HEK293 (cell line): ENCODE measurements at regions not wholly inside any gene's neighbourhood (a gene's known extent, or its start where the extent isn't known, plus 50 kb on each side); places are given as distances from the start of the nearest gene placed in this dataset.

Experiments
- CTCF ChIA-PET: fragments of 350-600 bp; formaldehyde crosslinking; extraction: SDS; loops from one replicate; lab custom pipeline; 2021; ENCODE audit warnings: antibody characterized with exemption; lab: Yijun Ruan, JAX
- POLR2A ChIA-PET: fragments of 300-600 bp; formaldehyde crosslinking; extraction: SDS; loops from one replicate; lab custom pipeline; 2020; ENCODE audit warnings: antibody characterized with exemption, inconsistent platforms; lab: Yijun Ruan, JAX
- H3K27ac ChIP-seq: fragments of 200-500 bp; sonication (Bioruptor generic); 2 replicates; pipeline ENCODE4 v1.5.1; 2014; ENCODE audit warnings: low read depth, low read length, control low read depth, inconsistent platforms; ENCODE audit errors: extremely low read depth
- H3K36me3 ChIP-seq, 2 experiments: fragments of 200-500 bp in 1 of 2; sonication (Bioruptor generic) in 1 of 2; 1 replicate in 1 of 2; 2 replicates in 1 of 2; pipeline ENCODE4 v1.5.1; 2014 to 2017; ENCODE audit warnings: inconsistent platforms in 2 of 2, low read length in 2 of 2; ENCODE audit not compliant: control insufficient read depth in 2 of 2, insufficient read depth in 1 of 2
- H3K4me1 ChIP-seq: fragments of 200-500 bp; sonication (Bioruptor generic); 2 replicates; pipeline ENCODE4 v1.5.1; 2014; ENCODE audit warnings: mild to moderate bottlenecking, low read length, inconsistent platforms; ENCODE audit not compliant: control insufficient read depth, insufficient read depth
- H3K4me3 ChIP-seq: 2 replicates; pipeline ENCODE4 v1.5.1; 2011; ENCODE audit warnings: low read depth, mild to moderate bottlenecking, control low read depth, low read length, moderate library complexity
- H3K9me3 ChIP-seq: fragments of 200-500 bp; sonication (Bioruptor generic); 2 replicates; pipeline ENCODE4 v1.5.1; 2014; ENCODE audit warnings: low read depth, low read length, inconsistent platforms; ENCODE audit not compliant: control insufficient read depth, insufficient read depth
- KLF8 ChIP-seq: fragments of 450-650 bp; formaldehyde crosslinking; IDR thresholded peaks from 2 replicates; pipeline ENCODE4 v1.5.1; 2016; ENCODE audit warnings: missing biosample characterization, missing genetic modification characterization
- REPIN1 ChIP-seq: fragments of 450-650 bp; formaldehyde crosslinking; IDR thresholded peaks from 2 replicates; pipeline ENCODE4 v1.5.1; 2017; ENCODE audit warnings: missing biosample characterization, missing genetic modification characterization, low read depth
- SCRT1 ChIP-seq: fragments of 450-650 bp; formaldehyde crosslinking; IDR thresholded peaks from 2 replicates; pipeline ENCODE4 v1.5.1; 2016; ENCODE audit warnings: missing biosample characterization, missing genetic modification characterization, borderline replicate concordance
- SP2 ChIP-seq: fragments of 450-650 bp; formaldehyde crosslinking; IDR thresholded peaks from 2 replicates; pipeline ENCODE4 v1.5.1; 2016; ENCODE audit warnings: missing biosample characterization, missing genetic modification characterization
- TRIM28 ChIP-seq: IDR thresholded peaks from 2 replicates; pipeline ENCODE4 v1.6.1; 2011; ENCODE audit warnings: low read length, control low read depth, borderline replicate concordance
- YY1 ChIP-seq: fragments of 450-650 bp; formaldehyde crosslinking; IDR thresholded peaks from 2 replicates; pipeline ENCODE4 v1.5.1; 2018; ENCODE audit warnings: missing biosample characterization, missing genetic modification characterization
- ZBTB7A ChIP-seq: fragments of 450-650 bp; formaldehyde crosslinking; IDR thresholded peaks from 2 replicates; pipeline ENCODE4 v1.5.1; 2016; ENCODE audit warnings: low read depth, missing biosample characterization, missing genetic modification characterization
- ZNF133 ChIP-seq: fragments of 450-650 bp; formaldehyde crosslinking; IDR thresholded peaks from 2 replicates; pipeline ENCODE4 v1.5.1; 2016; ENCODE audit warnings: missing biosample characterization, missing genetic modification characterization
- ZNF184 ChIP-seq: fragments of 450-650 bp; IDR thresholded peaks from 2 replicates; pipeline ENCODE4 v1.5.1; 2018; ENCODE audit warnings: missing biosample characterization, mild to moderate bottlenecking, missing genetic modification characterization
- ZNF324 ChIP-seq: fragments of 450-650 bp; formaldehyde crosslinking; IDR thresholded peaks from 2 replicates; pipeline ENCODE4 v1.5.1; 2016; ENCODE audit warnings: missing biosample characterization, missing genetic modification characterization
- ZNF473 ChIP-seq: fragments of 450-650 bp; formaldehyde crosslinking; IDR thresholded peaks from 2 replicates; pipeline ENCODE4 v1.5.1; 2017; ENCODE audit warnings: missing biosample characterization, missing genetic modification characterization
- ZNF544 ChIP-seq: fragments of 450-650 bp; formaldehyde crosslinking; IDR thresholded peaks from 2 replicates; pipeline ENCODE4 v1.5.0; 2017; ENCODE audit warnings: missing biosample characterization, missing genetic modification characterization
- ZNF600 ChIP-seq: fragments of 450-650 bp; formaldehyde crosslinking; IDR thresholded peaks from 2 replicates; pipeline ENCODE4 v1.5.1; 2016; ENCODE audit warnings: missing biosample characterization, missing genetic modification characterization
- ZNF626 ChIP-seq: fragments of 450-650 bp; sonication (Bioruptor Pico); formaldehyde crosslinking; IDR thresholded peaks from 2 replicates; pipeline ENCODE4 v1.5.1; 2018; ENCODE audit warnings: missing biosample characterization, missing genetic modification characterization, inconsistent platforms
- ZSCAN30 ChIP-seq: fragments of 450-650 bp; IDR thresholded peaks from 2 replicates; pipeline ENCODE4 v1.5.1; 2018; ENCODE audit warnings: missing biosample characterization, mild to moderate bottlenecking, missing genetic modification characterization, moderate library complexity
- TF ChIP-seq, protein P1 (sequence below): fragments of 450-650 bp; formaldehyde crosslinking; IDR thresholded peaks from 2 replicates; pipeline ENCODE4 v1.5.1; 2016; ENCODE audit warnings: missing biosample characterization, missing genetic modification characterization
- TF ChIP-seq, protein P2 (sequence below): fragments of 450-650 bp; formaldehyde crosslinking; IDR thresholded peaks from 2 replicates; pipeline ENCODE4 v1.5.1; 2016; ENCODE audit warnings: missing biosample characterization, missing genetic modification characterization
- TF ChIP-seq, protein P3 (sequence below): fragments of 450-650 bp; formaldehyde crosslinking; IDR thresholded peaks from 2 replicates; pipeline ENCODE4 v1.5.1; 2016; ENCODE audit warnings: missing biosample characterization, missing genetic modification characterization
- TF ChIP-seq, protein P4 (sequence below): fragments of 450-650 bp; formaldehyde crosslinking; IDR thresholded peaks from 2 replicates; pipeline ENCODE4 v1.5.1; 2016; ENCODE audit warnings: missing biosample characterization, missing genetic modification characterization, borderline replicate concordance
- TF ChIP-seq, protein P5 (sequence below): fragments of 450-650 bp; formaldehyde crosslinking; IDR thresholded peaks from 2 replicates; pipeline ENCODE4 v1.5.1; 2016; ENCODE audit warnings: missing biosample characterization, missing genetic modification characterization
- TF ChIP-seq, protein P6 (sequence below): fragments of 450-650 bp; formaldehyde crosslinking; IDR thresholded peaks from 2 replicates; pipeline ENCODE4; 2016; ENCODE audit warnings: missing biosample characterization, missing genetic modification characterization

DNA sequence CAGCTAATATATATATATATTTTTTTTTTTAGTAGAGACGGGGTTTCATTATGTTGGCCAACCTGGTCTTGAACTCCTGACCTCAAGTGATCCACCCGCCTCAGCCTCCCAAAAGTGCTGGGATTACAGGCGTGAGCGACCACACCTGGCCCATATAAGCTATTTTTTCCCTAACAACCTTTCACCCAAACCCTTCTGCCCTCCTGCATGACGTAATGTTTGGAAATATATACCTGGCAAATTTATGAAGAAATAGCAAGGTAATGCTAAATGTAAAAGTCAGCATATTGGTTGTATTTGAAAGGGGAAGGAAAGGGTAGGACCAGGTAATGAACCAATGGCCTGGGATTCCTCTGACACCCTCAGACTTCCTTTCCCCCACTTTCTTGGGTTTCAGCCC lies 325.5 kb upstream of the ARID1B start:
- Histone ChIP-seq H3K9me3 (no peaks in the 10 kb centered on the region), H3K36me3 (no peaks in the 10 kb centered on the region), H3K4me1 (no peaks in the 10 kb centered on the region), H3K4me3 (no peak overlapping the region), H3K27ac (no peak overlapping the region)
- ChIA-PET POLR2A (no interaction called here), CTCF (interaction anchor here (0.6 kb wide), 1 partner anchor 40 kb away, joined by 3 read pairs; no protein-coding TSS in a partner anchor)
- TF ChIP-seq ZNF600 (tag by site-specific recombination) (no peak), YY1 (tag by site-specific recombination) (no peak), ZNF324 (no peak), KLF8 (tag by site-specific recombination) (no peak), ZNF133 (no peak), ZNF544 (tag by site-specific recombination) (no peak), ZBTB7A (tag by site-specific recombination) (no peak), ZNF473 (no peak), TRIM28 (no peak), SP2 (no peak), ZNF626 (no peak)
- TF ChIP-seq, protein P1, sequence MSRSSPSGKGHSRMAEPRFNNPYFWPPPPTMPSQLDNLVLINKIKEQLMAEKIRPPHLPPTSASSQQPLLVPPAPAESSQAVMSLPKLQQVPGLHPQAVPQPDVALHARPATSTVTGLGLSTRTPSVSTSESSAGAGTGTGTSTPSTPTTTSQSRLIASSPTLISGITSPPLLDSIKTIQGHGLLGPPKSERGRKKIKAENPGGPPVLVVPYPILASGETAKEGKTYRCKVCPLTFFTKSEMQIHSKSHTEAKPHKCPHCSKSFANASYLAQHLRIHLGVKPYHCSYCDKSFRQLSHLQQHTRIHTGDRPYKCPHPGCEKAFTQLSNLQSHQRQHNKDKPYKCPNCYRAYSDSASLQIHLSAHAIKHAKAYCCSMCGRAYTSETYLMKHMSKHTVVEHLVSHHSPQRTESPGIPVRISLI, result no peak
- TF ChIP-seq, protein P2, sequence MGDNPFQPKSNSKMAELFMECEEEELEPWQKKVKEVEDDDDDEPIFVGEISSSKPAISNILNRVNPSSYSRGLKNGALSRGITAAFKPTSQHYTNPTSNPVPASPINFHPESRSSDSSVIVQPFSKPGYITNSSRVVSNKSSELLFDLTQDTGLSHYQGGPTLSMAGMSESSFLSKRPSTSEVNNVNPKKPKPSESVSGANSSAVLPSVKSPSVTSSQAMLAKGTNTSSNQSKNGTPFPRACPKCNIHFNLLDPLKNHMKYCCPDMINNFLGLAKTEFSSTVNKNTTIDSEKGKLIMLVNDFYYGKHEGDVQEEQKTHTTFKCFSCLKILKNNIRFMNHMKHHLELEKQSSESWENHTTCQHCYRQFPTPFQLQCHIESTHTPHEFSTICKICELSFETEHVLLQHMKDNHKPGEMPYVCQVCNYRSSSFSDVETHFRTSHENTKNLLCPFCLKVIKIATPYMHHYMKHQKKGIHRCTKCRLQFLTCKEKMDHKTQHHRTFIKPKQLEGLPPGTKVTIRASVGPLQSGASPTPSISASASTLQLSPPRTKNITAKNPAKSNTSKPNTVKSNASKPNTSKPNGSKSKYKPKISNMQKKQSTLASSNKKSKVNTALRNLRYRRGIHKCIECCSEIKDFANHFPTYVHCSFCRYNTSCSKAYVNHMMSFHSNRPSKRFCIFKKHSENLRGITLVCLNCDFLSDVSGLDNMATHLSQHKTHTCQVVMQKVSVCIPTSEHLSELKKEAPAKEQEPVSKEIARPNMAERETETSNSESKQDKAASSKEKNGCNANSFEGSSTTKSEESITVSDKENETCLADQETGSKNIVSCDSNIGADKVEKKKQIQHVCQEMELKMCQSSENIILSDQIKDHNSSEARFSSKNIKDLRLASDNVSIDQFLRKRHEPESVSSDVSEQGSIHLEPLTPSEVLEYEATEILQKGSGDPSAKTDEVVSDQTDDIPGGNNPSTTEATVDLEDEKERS, result no peak

DNA sequence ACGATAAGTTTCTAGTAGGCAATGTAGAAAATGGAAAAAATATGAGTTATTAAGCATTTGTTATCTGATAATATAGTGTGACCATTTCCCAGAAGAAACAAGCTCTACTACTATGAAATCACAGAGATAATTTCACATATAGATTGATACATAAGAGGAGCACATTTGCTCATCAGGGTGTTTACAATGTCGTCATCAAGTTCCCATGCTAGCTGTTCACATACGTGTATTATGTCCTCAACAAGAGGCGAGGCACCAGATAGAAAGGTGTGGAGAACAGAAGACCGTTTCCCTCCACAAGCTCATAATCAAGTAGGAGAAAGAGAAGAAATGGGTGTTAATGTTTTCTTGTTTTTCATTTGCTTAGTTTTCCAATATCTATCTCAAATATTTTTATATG lies 326.1 kb upstream of the ARID1B start:
- Histone ChIP-seq H3K4me3 (no peak overlapping the region), H3K27ac (no peak overlapping the region), H3K36me3 (no peaks in the 10 kb centered on the region), H3K4me1 (no peaks in the 10 kb centered on the region), H3K9me3 (no peaks in the 10 kb centered on the region)
- CTCF ChIA-PET, result interaction anchor here (0.6 kb wide), 1 partner anchor 41 kb away, joined by 3 read pairs; no protein-coding TSS in a partner anchor
- POLR2A ChIA-PET, result no interaction called here
- TF ChIP-seq, protein P3, sequence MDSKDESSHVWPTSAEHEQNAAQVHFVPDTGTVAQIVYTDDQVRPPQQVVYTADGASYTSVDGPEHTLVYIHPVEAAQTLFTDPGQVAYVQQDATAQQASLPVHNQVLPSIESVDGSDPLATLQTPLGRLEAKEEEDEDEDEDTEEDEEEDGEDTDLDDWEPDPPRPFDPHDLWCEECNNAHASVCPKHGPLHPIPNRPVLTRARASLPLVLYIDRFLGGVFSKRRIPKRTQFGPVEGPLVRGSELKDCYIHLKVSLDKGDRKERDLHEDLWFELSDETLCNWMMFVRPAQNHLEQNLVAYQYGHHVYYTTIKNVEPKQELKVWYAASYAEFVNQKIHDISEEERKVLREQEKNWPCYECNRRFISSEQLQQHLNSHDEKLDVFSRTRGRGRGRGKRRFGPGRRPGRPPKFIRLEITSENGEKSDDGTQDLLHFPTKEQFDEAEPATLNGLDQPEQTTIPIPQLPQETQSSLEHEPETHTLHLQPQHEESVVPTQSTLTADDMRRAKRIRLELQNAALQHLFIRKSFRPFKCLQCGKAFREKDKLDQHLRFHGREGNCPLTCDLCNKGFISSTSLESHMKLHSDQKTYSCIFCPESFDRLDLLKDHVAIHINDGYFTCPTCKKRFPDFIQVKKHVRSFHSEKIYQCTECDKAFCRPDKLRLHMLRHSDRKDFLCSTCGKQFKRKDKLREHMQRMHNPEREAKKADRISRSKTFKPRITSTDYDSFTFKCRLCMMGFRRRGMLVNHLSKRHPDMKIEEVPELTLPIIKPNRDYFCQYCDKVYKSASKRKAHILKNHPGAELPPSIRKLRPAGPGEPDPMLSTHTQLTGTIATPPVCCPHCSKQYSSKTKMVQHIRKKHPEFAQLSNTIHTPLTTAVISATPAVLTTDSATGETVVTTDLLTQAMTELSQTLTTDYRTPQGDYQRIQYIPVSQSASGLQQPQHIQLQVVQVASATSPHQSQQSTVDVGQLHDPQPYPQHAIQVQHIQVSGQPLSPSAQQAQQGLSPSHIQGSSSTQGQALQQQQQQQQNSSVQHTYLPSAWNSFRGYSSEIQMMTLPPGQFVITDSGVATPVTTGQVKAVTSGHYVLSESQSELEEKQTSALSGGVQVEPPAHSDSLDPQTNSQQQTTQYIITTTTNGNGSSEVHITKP (tag by site-specific recombination), result no peak
- TF ChIP-seq ZNF184 (tag by site-specific recombination) (no peak), REPIN1 (no peak), SCRT1 (tag by site-specific recombination) (no peak), ZSCAN30 (tag by site-specific recombination) (no peak)
- TF ChIP-seq, protein P4, sequence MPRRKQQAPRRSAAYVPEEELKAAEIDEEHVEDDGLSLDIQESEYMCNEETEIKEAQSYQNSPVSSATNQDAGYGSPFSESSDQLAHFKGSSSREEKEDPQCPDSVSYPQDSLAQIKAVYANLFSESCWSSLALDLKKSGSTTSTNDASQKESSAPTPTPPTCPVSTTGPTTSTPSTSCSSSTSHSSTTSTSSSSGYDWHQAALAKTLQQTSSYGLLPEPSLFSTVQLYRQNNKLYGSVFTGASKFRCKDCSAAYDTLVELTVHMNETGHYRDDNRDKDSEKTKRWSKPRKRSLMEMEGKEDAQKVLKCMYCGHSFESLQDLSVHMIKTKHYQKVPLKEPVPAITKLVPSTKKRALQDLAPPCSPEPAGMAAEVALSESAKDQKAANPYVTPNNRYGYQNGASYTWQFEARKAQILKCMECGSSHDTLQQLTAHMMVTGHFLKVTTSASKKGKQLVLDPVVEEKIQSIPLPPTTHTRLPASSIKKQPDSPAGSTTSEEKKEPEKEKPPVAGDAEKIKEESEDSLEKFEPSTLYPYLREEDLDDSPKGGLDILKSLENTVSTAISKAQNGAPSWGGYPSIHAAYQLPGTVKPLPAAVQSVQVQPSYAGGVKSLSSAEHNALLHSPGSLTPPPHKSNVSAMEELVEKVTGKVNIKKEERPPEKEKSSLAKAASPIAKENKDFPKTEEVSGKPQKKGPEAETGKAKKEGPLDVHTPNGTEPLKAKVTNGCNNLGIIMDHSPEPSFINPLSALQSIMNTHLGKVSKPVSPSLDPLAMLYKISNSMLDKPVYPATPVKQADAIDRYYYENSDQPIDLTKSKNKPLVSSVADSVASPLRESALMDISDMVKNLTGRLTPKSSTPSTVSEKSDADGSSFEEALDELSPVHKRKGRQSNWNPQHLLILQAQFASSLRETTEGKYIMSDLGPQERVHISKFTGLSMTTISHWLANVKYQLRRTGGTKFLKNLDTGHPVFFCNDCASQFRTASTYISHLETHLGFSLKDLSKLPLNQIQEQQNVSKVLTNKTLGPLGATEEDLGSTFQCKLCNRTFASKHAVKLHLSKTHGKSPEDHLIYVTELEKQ, result no peak
- TF ChIP-seq, protein P5, sequence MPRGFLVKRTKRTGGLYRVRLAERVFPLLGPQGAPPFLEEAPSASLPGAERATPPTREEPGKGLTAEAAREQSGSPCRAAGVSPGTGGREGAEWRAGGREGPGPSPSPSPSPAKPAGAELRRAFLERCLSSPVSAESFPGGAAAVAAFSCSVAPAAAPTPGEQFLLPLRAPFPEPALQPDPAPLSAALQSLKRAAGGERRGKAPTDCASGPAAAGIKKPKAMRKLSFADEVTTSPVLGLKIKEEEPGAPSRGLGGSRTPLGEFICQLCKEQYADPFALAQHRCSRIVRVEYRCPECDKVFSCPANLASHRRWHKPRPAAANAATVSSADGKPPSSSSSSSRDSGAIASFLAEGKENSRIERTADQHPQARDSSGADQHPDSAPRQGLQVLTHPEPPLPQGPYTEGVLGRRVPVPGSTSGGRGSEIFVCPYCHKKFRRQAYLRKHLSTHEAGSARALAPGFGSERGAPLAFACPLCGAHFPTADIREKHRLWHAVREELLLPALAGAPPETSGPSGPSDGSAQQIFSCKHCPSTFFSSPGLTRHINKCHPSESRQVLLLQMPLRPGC (tag by site-specific recombination), result no peak
- TF ChIP-seq, protein P6, sequence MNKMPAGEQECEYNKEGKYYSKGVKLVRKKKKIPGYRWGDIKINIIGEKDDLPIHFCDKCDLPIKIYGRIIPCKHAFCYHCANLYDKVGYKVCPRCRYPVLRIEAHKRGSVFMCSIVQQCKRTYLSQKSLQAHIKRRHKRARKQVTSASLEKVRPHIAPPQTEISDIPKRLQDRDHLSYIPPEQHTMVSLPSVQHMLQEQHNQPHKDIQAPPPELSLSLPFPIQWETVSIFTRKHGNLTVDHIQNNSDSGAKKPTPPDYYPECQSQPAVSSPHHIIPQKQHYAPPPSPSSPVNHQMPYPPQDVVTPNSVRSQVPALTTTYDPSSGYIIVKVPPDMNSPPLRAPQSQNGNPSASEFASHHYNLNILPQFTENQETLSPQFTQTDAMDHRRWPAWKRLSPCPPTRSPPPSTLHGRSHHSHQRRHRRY (tag by site-specific recombination), result no peak
